ENCODE measurements at regions not wholly inside any gene's neighbourhood (a gene's known extent, or its start where the extent isn't known, plus 50 kb on each side); places are given as distances from the start of the nearest gene placed in this dataset.

- TF ChIP-seq CTCF (IDR thresholded peaks at IDR 0.05) (no peak), POLR2A (IDR thresholded peaks at IDR 0.05) (no peak)
Observed at GRCh38 chr2:3125761-3126130, 251.9 kb downstream of the EIPR1 start.
